AG04450 (cell line): ENCODE measurements at regions not wholly inside any gene's neighbourhood (a gene's known extent, or its start where the extent isn't known, plus 50 kb on each side); places are given as distances from the start of the nearest gene placed in this dataset.

Source experiments
- CTCF ChIA-PET: fragments of 300-600, 350-600 bp; formaldehyde crosslinking; extraction: SDS; loops from one replicate; lab custom pipeline; 2022; ENCODE audit warnings: antibody characterized with exemption, inconsistent platforms; lab: Charles Lee
- POLR2A ChIA-PET: fragments of 350-600 bp; formaldehyde crosslinking; extraction: SDS; loops from one replicate; lab custom pipeline; 2021; ENCODE audit warnings: antibody characterized with exemption, inconsistent platforms; lab: Yijun Ruan, JAX
- DNase-seq: peaks from one replicate; pipeline ENCODE4 v3.0.0-alpha.2; 2011; ENCODE audit warnings: low read depth, low spot score
- H3K27ac ChIP-seq: one replicate; pipeline ENCODE4 v1.5.1; 2012; ENCODE audit warnings: low read depth, low read length, control low read depth
- H3K27me3 ChIP-seq: one replicate; pipeline ENCODE4 v1.6.0; 2012; ENCODE audit warnings: low read length; ENCODE audit not compliant: control insufficient read depth, insufficient read depth
- H3K4me3 ChIP-seq: 2 replicates; pipeline ENCODE4 v1.5.1; 2011; ENCODE audit warnings: mild to moderate bottlenecking, low read depth, low read length, control low read depth
- H3K9me3 ChIP-seq: 2 replicates; pipeline ENCODE4 v1.5.1; 2012; ENCODE audit warnings: low read length; ENCODE audit not compliant: control insufficient read depth, insufficient read depth
- CTCF ChIP-seq: IDR thresholded peaks from 2 replicates; pipeline ENCODE4 v1.5.1; 2011; ENCODE audit warnings: low read depth, low read length, control low read depth, inconsistent platforms

GRCh38 chr9:108057421-108058134 lies 568.0 kb upstream of the KLF4 start:
- CTCF ChIA-PET = no interaction called here
- TF ChIP-seq CTCF = no peak
- peak; percentile 92 for DNase-seq
- no peaks in the 10 kb centered on the region for H3K27me3 ChIP-seq
- no peak overlapping the region for H3K4me3 ChIP-seq
- H3K9me3 ChIP-seq = no peaks in the 10 kb centered on the region
- peak overlapping the region; percentile 77 for H3K27ac ChIP-seq
- POLR2A ChIA-PET = no interaction called here

- Histone ChIP-seq H3K27me3 (no peaks in the 10 kb centered on the region), H3K9me3 (no peaks in the 10 kb centered on the region), H3K27ac (no peak overlapping the region), H3K4me3 (peak overlapping the region; percentile 21; the same call in 1 of the 2 replicates)
- DNase-seq = no peak
- CTCF ChIA-PET = interaction anchor here (0.7 kb wide), 1 partner anchor 16 kb away, joined by 5 read pairs; no protein-coding TSS in a partner anchor
- POLR2A ChIA-PET = no interaction called here
- no peak for TF ChIP-seq CTCF
Observed at GRCh38 chr9:108056805-108057386, 567.3 kb upstream of the KLF4 start.

GRCh38 chr9:108056084-108056804 lies 566.7 kb upstream of the KLF4 start:
- no peaks in the 10 kb centered on the region for H3K27me3 ChIP-seq
- peak overlapping the region; percentile 63 for H3K27ac ChIP-seq
- TF ChIP-seq CTCF = no peak
- CTCF ChIA-PET = interaction anchor here (0.5 to 0.7 kb wide), 3 partner anchors 15 to 479 kb away, joined by 4 to 5 read pairs (median 4); no protein-coding TSS in a partner anchor
- no peak for DNase-seq
- POLR2A ChIA-PET = no interaction called here
- H3K9me3 ChIP-seq = no peaks in the 10 kb centered on the region
- no peak overlapping the region; the same call in 1 of the 2 replicates for H3K4me3 ChIP-seq

- Histone ChIP-seq H3K27ac (peak overlapping the region; percentile 66), H3K27me3 (no peaks in the 10 kb centered on the region), H3K9me3 (no peaks in the 10 kb centered on the region), H3K4me3 (no peak overlapping the region)
- ChIA-PET POLR2A (no interaction called here), CTCF (interaction anchor here (0.6 to 1.0 kb wide), 3 partner anchors 19 to 588 kb away, joined by 3 read pairs; no protein-coding TSS in a partner anchor)
- DNase-seq = no peak
- TF ChIP-seq CTCF = no peak
Observed at GRCh38 chr9:108054131-108054630, 564.6 kb upstream of the KLF4 start.
